ENCODE measurements at regions not wholly inside any gene's neighbourhood (a gene's known extent, or its start where the extent isn't known, plus 50 kb on each side); places are given as distances from the start of the nearest gene placed in this dataset.

GRCh38 chr15:46681901-46682300 lies 1035.4 kb upstream of the SEMA6D start:
- no peaks in the 10 kb centered on the region for H3K79me2 ChIP-seq (ENCODE audit: control insufficient read depth, insufficient read depth, low read length)
- ATAC-seq (no peak), DNase-seq (ENCODE audit: low read depth, low spot score) (no peak), FAIRE-seq (no peak)
- no peaks in the 10 kb centered on the region for H3K27me3 ChIP-seq (replicated peaks in 1 of 2; ENCODE audit: control insufficient read depth in 2 of 2, insufficient read depth in 2 of 2, low read length in 1 of 2)
- H4K20me1 ChIP-seq (ENCODE audit: control insufficient read depth, insufficient read depth) = no peaks in the 10 kb centered on the region
- no peaks in the 10 kb centered on the region for H3K36me3 ChIP-seq (ENCODE audit: control insufficient read depth in 2 of 2, insufficient read depth in 2 of 2, low read length in 1 of 2)
- H2AFZ ChIP-seq (ENCODE audit: control insufficient read depth, low read depth, low read length) = no peak overlapping the region
- H3K9me3 ChIP-seq (replicated peaks; ENCODE audit: control insufficient read depth, insufficient read depth, low read length) = no peaks in the 10 kb centered on the region
- no peak overlapping the region for H3K4me3 ChIP-seq
- no peak overlapping the region for H3K27ac ChIP-seq (ENCODE audit: control insufficient read depth, insufficient read depth)
- BruUV-seq (replicated peaks) = no TSS peak
- no peak overlapping the region for H3K4me2 ChIP-seq (ENCODE audit: control insufficient read depth, insufficient read depth)
- in situ Hi-C loops (cut with MboI) = no loop called here
- no peaks in the 10 kb centered on the region for H3K4me1 ChIP-seq (ENCODE audit: control insufficient read depth, insufficient read depth, low read length)
- CTCF ChIA-PET = no interaction called here
- TF ChIP-seq E2F4 (IDR thresholded peaks at IDR 0.05; ENCODE audit: low read depth, low read length) (no peak), NFYA (IDR thresholded peaks at IDR 0.05; ENCODE audit: borderline replicate concordance, low read depth, low read length) (no peak), SPI1 (IDR thresholded peaks at IDR 0.05; ENCODE audit: borderline replicate concordance, insufficient read depth, low read depth, low read length) (no peak), PBX3 (IDR thresholded peaks at IDR 0.05; ENCODE audit: insufficient replicate concordance, low read depth, low read length) (no peak), POLR2A (IDR thresholded peaks at IDR 0.05; ENCODE audit: low read depth, low read length) (no peak), TCF12 (IDR thresholded peaks at IDR 0.05; ENCODE audit: low read depth, low read length) (no peak), RFX5 (IDR thresholded peaks at IDR 0.05; ENCODE audit: low read depth, low read length) (no peak), CHD2 (IDR thresholded peaks at IDR 0.05; ENCODE audit: borderline replicate concordance, low read depth, low read length) (no peak), ZBTB33 (IDR thresholded peaks at IDR 0.05) (no peak), CEBPZ (IDR thresholded peaks at IDR 0.05; ENCODE audit: low read depth, low read length) (no peak), E4F1 (IDR thresholded peaks at IDR 0.05; ENCODE audit: borderline replicate concordance, partially characterized antibody) (no peak)
- 6% methylated on average over 1 of the region's 1 CpG for WGBS (ENCODE audit: insufficient coverage, insufficient replicate concordance, low lambda C conversion rate, missing lambda C conversion rate)
- intact Hi-C loops (cut with micrococcal nuclease; ENCODE audit: unreplicated experiment) = no loop called here
- POLR2A ChIA-PET = no interaction called here
- RAD21 ChIA-PET (ENCODE audit: unreplicated experiment) = no interaction called here
- SMC1A ChIA-PET (ENCODE audit: uncharacterized antibody, unreplicated experiment) = interaction anchor here (0.9 kb wide), 1 partner anchor 590 kb away, joined by 3 read pairs; no protein-coding TSS in a partner anchor
- H3K9ac ChIP-seq (ENCODE audit: control insufficient read depth, insufficient read depth, low read length) = no peak overlapping the region

All from GM12878 (cell line).